HCT116 (cell line): ENCODE measurements at regions not wholly inside any gene's neighbourhood (a gene's known extent, or its start where the extent isn't known, plus 50 kb on each side); places are given as distances from the start of the nearest gene placed in this dataset.

ENCODE experiments used
- CEBPB ChIP-seq: IDR thresholded peaks from 2 replicates; pipeline ENCODE4 v1.6.1; 2012; ENCODE audit warnings: low read depth
- CTCF ChIP-seq, 3 experiments: fragments of 200-600 bp in 1 of 3; sonication (generic) in 1 of 3; IDR thresholded peaks in 2 of 3; conservative IDR thresholded peaks in 1 of 3; 2 replicates each; pipeline ENCODE4 v1.5.1; 2012 to 2017; ENCODE audit warnings: low read depth in 2 of 3, low read length in 2 of 3, antibody characterized with exemption in 1 of 3, borderline replicate concordance in 1 of 3, control low read depth in 1 of 3, mild to moderate bottlenecking in 1 of 3, mixed read lengths in 1 of 3, mixed run types in 1 of 3, moderate library complexity in 1 of 3; ENCODE audit not compliant: insufficient read depth in 1 of 3
- EGR1 ChIP-seq: IDR thresholded peaks from 2 replicates; pipeline ENCODE4 v1.6.1; 2012; ENCODE audit warnings: low read depth
- EZH2 ChIP-seq: fragments of 200-600 bp; sonication (generic); IDR thresholded peaks from 2 replicates; pipeline ENCODE4 v1.6.1; 2017; ENCODE audit warnings: antibody characterized with exemption, mixed run types
- EZH2phosphoT487 ChIP-seq: fragments of 200-600 bp; IDR thresholded peaks from 2 replicates; pipeline ENCODE4 v1.6.1; 2018; ENCODE audit warnings: antibody characterized with exemption, borderline replicate concordance
- JUND ChIP-seq: IDR thresholded peaks from 2 replicates; pipeline ENCODE4 v1.6.1; 2012
- POLR2A ChIP-seq: IDR thresholded peaks from 2 replicates; pipeline ENCODE4 v1.7.0; 2011; ENCODE audit warnings: borderline replicate concordance; ENCODE audit not compliant: insufficient read depth, insufficient read length; ENCODE audit errors: extremely low read depth
- POLR2AphosphoS5 ChIP-seq: IDR thresholded peaks from 2 replicates; pipeline ENCODE4 v1.6.1; 2011; ENCODE audit warnings: mild to moderate bottlenecking, low read depth, low read length, moderate library complexity
- RAD21 ChIP-seq: IDR thresholded peaks from 2 replicates; pipeline ENCODE4 v1.6.1; 2012; ENCODE audit warnings: low read depth, mild to moderate bottlenecking
- SP1 ChIP-seq: IDR thresholded peaks from 2 replicates; pipeline ENCODE4 v1.6.1; 2012; ENCODE audit warnings: low read depth
- SRF ChIP-seq: IDR thresholded peaks from 2 replicates; pipeline ENCODE4 v1.6.1; 2012; ENCODE audit warnings: low read depth
- YY1 ChIP-seq: IDR thresholded peaks from 2 replicates; pipeline ENCODE4 v1.6.1; 2011; ENCODE audit warnings: low read length, low read depth, moderate library complexity, mild to moderate bottlenecking; ENCODE audit not compliant: insufficient replicate concordance; ENCODE audit errors: extremely low read depth
- TF ChIP-seq, protein P1 (sequence below): IDR thresholded peaks from 2 replicates; pipeline ENCODE4 v1.6.1; 2012

DNA sequence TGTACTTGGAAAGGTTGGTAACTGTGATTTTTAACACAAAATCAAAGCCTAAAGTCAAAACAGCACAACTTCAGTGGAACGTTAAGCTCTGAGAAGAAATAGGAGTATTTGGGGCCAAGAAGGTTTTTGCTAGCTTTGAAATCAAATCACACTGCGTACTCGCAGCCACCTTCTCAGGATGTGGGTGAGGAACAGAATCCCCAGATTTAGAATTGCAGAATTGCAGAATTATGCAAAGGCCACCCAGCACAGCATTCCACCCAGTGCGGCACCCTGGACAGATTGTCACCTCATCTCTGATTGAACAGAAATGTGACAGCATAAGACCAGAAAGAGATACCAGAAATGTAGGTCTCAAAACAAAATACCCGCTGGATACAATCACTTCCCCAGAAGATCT lies 181.1 kb downstream of the DHX15 start:
- TF ChIP-seq POLR2A (no peak), EZH2 (no peak), CTCF (IDR thresholded peaks at IDR 0.05 in 2 of 3, conservative IDR thresholded peaks at IDR 0.05 in 1 of 3; ENCODE audit: borderline replicate concordance in 1 of 3, insufficient read depth in 1 of 3, low read depth in 2 of 3, low read length in 2 of 3) (no peak), CEBPB (no peak), JUND (no peak), EZH2phosphoT487 (no peak), POLR2AphosphoS5 (no peak), YY1 (no peak), SP1 (no peak), RAD21 (no peak), EGR1 (no peak), SRF (no peak)
- TF ChIP-seq, protein P1, sequence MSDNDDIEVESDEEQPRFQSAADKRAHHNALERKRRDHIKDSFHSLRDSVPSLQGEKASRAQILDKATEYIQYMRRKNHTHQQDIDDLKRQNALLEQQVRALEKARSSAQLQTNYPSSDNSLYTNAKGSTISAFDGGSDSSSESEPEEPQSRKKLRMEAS: no peak
